GM19240 (cell line): ENCODE measurements at regions not wholly inside any gene's neighbourhood (a gene's known extent, or its start where the extent isn't known, plus 50 kb on each side); places are given as distances from the start of the nearest gene placed in this dataset.

Experiments used
- DNase-seq: peaks from one replicate; pipeline ENCODE4 v3.0.0; 2011; ENCODE audit warnings: low spot score; ENCODE audit not compliant: insufficient read length

DNA sequence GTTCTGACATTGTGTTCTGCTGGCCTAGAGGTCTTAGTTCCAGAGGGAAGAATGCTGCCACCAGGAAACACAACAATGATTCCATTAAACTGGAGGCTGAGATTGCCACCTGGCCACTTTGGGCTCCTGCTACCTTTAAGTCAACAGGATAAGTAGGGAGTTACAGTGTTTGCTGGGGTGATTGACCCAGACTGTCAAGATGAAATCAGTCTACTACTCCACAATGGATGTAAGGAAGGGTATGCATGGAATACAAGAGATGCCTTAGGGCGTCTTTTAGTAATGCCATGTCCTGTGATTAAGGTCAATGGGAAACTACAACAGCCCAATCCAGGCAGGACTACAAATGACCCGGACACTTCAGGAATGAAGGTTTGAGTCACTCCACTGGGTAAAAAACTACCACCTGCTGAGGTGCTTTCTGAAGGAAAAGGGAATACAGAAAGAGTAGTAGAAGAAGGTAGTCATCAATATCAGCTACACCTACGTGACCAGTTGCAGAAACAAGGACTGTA, 852.6 kb downstream of the LRFN5 start:
- DNase-seq: no peak

DNA sequence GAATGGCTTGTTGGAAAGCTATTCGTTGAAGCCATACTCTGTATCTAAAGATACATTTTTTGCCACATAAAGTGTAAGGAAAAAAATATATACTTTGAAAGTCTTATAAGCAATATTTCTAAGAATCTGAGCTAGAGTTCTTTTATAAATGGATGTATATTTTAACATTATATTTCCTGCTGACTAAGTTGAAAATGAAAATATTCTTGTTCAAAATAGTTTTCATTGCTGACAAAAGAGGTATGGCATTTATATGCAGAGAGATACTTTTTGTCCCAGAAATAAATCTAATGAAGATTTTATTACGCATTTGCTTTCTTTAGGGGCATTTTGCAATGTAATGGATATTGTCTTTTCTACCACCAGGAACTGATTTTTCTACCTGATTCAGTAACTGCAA, 834.9 kb downstream of the LRFN5 start:
- no peak for DNase-seq

- DNase-seq: no peak
These were observed 831.1 kb downstream of the LRFN5 start for GRCh38 chr14:42437809-42438208.

GRCh38 chr14:42429401-42429800, 822.7 kb downstream of the LRFN5 start:
- DNase-seq: no peak

GRCh38 chr14:42428996-42429395, 822.3 kb downstream of the LRFN5 start:
- DNase-seq: no peak

- DNase-seq: no peak
These were observed 817.8 kb downstream of the LRFN5 start for GRCh38 chr14:42424501-42424900.

DNA sequence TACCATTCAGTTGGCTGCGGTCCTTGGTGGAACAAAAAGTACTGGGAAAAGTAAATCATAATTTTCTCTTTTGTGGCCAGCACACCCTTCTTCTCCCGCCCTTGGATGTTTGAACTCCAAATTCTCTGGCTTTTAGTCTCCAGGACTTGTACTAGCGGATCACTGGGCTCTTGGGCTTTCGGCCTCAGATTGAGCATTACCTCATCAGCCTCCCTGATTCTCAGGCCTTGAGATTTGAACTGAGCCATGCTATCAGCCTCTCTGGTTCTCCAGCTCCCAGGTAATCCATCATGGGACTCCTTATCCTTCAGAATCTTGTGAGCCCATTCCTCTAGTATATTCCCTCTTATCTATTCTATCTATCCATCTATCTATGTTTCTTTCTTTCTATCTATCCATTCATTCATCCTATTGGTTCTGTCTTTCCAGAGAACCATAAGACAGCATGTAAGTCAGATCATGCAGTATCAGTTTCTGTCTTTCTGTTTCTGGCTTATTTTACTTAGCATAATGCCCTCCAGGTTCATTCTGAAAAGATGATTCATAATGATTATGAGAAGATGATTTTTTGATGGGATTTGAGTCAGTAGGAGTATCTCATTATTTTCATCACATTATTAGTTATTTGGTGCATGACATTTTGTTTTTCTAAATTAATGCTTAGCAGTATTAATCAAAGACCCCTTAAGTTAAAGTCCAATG, 814.9 kb downstream of the LRFN5 start:
- DNase-seq: no peak

- no peak for DNase-seq
These were observed 813.4 kb downstream of the LRFN5 start for GRCh38 chr14:42420071-42420470.

DNA sequence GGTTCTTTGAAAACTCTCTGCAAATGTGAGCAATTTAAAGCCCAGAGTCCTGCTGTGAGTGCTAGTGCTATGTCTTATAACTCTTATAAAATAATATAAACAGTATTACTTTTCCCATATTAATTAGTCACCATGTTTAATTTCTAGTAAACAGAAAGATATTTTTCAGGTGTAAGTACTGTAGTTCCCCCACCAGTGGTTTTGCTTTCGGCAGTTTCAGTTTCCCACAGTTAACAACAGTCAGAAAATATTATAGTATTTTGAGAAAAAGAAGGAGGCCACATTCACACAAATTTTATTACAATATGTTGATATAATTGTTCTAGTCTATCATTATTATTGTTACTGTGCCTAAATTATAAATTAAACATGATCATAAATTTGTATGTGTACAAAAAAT, 800.5 kb downstream of the LRFN5 start:
- no peak for DNase-seq

DNA sequence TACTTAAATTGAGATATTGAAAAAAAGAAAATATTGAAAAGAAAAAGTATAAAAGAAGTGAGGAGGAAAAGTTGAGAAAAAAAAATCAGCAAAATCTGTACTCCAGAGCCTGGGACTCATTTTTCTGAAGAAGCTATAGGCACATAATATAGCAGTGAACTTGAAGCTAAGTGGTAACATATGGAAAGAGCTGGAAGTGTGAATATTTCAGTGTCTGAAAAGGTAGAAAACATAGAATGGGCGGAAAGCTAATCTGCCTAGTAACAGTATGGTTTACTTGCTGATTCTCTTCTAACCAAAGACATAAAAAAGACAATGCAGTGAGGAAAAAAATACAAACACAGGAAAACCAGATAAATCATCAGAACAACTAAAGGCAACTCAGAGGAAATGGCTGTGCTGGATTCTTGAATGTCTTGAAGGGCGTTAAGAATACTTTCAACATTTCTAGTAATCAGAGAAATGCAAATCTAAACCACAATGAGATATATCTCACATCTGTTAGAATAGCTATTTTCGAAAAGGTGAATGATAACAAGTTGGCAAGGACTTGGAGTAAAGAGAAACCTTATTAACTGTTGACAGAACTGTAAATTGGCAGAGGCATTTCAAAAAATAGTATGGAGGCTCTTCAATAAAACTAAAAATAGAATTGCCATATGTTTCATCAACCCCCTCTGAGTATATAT, 784.6 kb downstream of the LRFN5 start:
- DNase-seq: peak; percentile 1

DNA sequence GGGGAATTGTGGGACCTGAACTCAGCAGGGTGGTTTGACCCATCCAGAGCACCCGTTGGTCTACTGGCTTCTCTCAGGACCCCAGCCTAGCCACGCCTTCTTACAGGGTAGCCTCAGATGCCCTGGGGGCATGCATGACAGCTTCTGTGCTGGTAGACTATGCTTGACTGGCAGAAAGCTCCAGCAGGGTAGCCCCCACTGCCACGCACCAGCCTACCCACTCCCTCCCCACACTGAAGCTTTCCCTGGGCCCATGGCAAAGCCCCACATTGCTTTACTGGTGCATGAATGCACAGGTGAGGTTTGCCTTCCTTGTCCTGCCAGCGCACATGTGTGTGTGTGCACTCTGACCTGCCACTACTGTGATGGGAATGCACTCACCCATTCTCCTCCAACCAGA, 772.2 kb downstream of the LRFN5 start:
- DNase-seq: no peak

DNA sequence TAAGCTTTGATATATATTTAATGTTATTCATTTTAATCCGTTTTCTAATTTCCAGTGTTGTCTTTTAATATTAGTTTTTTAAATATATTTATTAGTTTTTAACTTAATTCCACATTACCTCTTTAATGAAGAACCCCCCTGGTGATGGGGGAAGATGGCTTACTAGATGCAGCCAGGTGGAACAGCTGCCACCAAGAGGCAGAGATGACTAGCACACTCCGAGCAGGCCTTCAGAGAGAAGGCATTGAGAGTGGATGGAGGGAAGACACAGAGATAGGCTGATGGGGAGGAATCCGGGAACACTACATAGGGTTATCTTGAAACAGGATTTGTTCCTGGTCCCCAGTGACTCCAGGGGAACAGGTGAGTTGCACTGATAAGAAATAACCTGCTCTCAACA, 771.6 kb downstream of the LRFN5 start:
- no peak for DNase-seq

DNA sequence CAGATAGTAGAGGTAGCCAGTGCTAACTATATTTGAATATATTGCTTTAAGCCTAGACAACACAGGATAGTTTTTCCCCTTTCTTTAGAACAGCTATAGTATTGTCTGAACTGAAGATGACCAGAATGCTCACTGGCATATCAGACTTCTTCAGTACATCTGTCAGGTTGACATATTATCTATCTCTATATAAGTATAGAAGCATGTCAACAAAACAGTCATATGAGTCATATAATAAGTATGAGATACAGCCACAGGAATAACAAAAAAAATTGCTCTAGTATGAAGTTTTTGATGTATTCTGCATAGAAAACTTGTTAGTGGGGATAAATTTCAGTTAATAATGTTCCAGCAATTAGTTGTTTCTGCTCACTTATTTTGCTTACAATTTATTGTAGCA, 767.7 kb downstream of the LRFN5 start:
- no peak for DNase-seq

DNA sequence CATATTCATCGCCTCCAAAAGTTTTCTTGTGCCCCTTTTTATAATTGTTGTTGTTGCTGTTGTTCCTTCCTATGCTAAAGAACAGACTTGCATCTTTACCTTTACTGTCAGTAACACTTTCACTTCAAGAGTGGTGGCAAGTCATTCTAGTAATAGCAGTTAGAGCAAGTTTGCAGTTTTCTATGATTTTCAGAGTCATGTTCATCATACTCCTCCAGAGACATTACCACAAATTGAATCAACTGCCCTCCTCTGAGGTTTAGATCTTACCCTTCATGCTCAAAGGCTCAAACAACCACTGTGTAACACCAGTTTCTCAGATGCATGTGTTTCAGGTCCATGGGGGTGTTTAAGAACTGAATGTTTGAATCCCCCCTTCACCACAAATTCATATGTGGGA, 763.4 kb downstream of the LRFN5 start:
- DNase-seq: no peak

DNA sequence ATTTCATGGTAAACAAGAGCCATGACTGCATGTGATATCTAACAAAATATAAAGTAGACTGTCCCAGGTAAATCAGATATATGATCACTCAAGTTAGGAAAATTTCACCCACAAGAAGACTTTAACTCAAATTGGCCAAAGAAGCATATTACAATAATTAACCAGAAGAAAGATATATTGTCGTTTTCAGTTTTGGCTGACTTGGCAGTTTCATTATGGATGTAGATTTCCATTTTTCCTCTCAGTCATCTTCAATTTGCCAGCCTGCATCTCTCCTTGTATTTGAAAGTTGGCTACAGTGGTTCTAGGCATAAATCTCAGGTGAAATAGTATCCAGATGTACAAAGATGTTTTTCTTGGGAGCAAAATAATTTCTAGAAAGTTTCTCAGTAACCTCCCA, 761.6 kb downstream of the LRFN5 start:
- DNase-seq: no peak

- no peak for DNase-seq
These were observed 746.6 kb downstream of the LRFN5 start for GRCh38 chr14:42353315-42353714.

DNA sequence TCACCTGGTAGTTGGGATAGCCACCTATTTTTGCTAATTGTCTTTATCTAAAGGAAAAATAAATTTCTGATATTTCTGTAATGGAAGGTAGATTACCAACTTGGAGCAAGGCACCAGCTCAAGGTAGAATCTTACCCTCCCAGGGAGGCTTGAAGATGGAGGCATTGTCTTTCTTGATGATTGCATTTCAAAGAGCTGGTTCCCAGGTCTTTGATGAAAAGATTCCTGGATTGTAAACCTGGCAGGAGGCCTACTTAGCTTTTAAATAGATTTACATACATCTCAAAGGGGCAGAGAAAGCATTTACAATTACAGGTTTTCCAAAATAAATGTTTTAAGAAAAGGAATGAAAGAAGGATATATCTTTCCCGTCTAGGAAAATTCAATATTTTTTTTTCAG, 729.2 kb downstream of the LRFN5 start:
- no peak for DNase-seq

DNA sequence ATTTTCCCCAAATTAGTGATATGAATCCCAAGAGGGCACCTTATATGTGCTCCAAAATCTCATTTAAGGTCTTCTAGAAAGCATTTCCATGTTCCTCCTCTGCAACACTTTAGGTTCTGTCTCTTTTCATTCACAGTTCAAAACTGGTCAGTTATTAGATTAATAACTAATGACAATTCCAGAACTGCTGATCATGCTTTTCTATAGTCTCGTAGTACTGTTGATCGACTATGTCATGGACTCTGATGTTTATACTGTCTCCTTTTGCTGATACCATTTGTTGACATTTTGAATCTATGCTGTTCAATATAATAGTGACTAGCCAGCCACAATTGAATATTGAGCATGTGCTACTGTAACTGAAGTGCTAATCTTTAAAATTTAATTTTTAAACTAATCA, 728.3 kb downstream of the LRFN5 start:
- no peak for DNase-seq

- DNase-seq: no peak
These were observed 716.8 kb downstream of the LRFN5 start for GRCh38 chr14:42323426-42323825.

GRCh38 chr14:42322531-42323284, 716.0 kb downstream of the LRFN5 start:
- no peak for DNase-seq

- no peak for DNase-seq
These were observed 713.3 kb downstream of the LRFN5 start for GRCh38 chr14:42319996-42320395.

- DNase-seq: no peak
These were observed 710.0 kb downstream of the LRFN5 start for GRCh38 chr14:42316693-42317092.
